MG63 (cell line): ENCODE measurements at regions not wholly inside any gene's neighbourhood (a gene's known extent, or its start where the extent isn't known, plus 50 kb on each side); places are given as distances from the start of the nearest gene placed in this dataset.

Experiments
- DNase-seq: peaks from one replicate; pipeline ENCODE4 v3.0.0-alpha.2; 2020
- H3K27me3 ChIP-seq: fragments of 250-450 bp; sonication (Bioruptor Pico); 2 replicates; pipeline ENCODE4 v1.5.1; 2020; ENCODE audit warnings: mild to moderate bottlenecking, moderate library complexity
- H3K36me3 ChIP-seq: fragments of 250-450 bp; sonication (Bioruptor Pico); 2 replicates; pipeline ENCODE4 v1.5.1; 2020; ENCODE audit warnings: mild to moderate bottlenecking, moderate library complexity
- H3K4me3 ChIP-seq: fragments of 250-450 bp; sonication (Bioruptor Pico); 2 replicates; pipeline ENCODE4 v1.5.1; 2020; ENCODE audit warnings: mild to moderate bottlenecking, moderate library complexity
- H3K9me3 ChIP-seq: fragments of 250-450 bp; sonication (Bioruptor Pico); 2 replicates; pipeline ENCODE4 v1.5.1; 2020; ENCODE audit warnings: mild to moderate bottlenecking, moderate library complexity

DNA sequence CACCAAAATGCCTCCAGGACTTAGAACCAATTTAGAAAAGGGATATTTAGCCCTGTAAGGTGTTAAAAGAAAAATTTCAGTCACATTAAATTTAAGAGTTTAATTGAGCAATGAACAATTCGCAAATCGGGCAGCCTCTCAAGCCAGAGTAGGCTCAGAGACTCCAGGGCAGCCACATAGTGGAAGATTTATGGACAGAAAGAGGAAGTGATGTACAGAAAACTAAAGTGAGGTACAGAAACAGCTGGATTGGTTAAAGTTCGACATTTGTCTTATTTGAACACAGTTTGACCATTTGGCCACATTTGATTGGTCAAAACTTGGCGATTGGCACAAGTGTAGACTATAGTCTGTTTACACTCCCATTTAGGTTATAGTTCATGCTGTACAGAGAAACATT lies 525.9 kb upstream of the ZNF608 start:
- H3K27me3 ChIP-seq, result no peaks in the 10 kb centered on the region
- H3K4me3 ChIP-seq, result no peak overlapping the region
- H3K36me3 ChIP-seq, result no peaks in the 10 kb centered on the region
- DNase-seq, result no peak
- no peaks in the 10 kb centered on the region for H3K9me3 ChIP-seq

DNA sequence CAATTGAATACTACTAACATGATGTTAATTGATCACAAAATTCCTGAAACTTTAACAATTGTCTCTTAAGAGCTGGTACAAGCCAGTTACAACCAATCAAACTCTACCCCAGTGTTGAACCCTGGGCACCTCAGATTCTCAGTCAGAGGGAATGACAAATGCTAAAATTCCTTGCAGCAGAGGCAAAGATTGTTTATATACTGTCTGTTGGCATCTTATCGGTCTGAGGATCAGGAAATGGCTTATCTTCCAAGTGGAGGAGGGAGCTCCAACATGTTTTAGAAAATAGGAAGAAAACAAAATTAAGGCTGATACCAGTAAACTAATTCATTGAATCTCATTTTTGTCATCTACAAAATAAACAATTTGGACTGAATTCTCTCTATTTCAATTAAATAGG lies 527.8 kb upstream of the ZNF608 start:
- no peak overlapping the region for H3K4me3 ChIP-seq
- no peak for DNase-seq
- H3K36me3 ChIP-seq, result no peaks in the 10 kb centered on the region

DNA sequence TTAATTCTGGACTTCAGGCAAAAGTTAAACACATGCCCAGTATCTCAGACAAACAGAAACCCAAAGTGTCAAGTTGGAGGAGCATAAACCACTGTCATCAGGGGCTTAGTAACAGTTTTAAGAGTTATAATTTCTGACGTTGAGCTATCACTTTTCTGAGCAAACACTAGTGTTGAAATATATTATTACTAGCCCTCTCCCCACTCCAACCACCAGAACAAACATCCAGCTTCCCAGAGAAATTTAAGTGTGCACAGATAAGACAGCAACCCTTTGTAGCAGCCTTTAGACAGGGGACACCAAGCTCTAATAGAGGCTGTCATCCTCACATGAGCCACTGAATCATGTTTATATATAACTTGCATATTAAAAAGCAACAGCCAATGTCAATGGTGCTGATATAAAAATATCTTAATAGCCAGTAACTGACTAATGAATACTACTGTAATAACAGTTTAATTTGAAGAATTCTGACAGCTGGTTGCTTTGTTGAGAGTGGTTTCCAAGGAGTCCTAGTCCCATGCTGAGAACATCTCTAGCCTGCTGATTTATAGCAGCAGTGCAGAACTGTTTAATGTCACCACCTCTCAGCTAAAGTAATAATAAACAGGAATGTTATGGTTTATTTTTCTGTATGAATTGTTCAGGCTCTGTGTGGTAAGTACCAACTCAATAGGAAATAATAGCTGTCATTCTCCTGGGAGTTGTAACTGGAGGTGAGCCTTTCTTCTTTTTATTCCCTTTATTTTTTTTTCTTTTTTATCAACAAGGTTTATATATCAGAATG lies 528.7 kb upstream of the ZNF608 start:
- peak; percentile 12 for DNase-seq
- Histone ChIP-seq H3K4me3 (no peak overlapping the region), H3K9me3 (no peaks in the 10 kb centered on the region), H3K36me3 (no peaks in the 10 kb centered on the region), H3K27me3 (no peaks in the 10 kb centered on the region)

More for the DNA sequence above, 527.8 kb upstream of the ZNF608 start:
- no peaks in the 10 kb centered on the region for H3K9me3 ChIP-seq
- no peaks in the 10 kb centered on the region for H3K27me3 ChIP-seq

DNA sequence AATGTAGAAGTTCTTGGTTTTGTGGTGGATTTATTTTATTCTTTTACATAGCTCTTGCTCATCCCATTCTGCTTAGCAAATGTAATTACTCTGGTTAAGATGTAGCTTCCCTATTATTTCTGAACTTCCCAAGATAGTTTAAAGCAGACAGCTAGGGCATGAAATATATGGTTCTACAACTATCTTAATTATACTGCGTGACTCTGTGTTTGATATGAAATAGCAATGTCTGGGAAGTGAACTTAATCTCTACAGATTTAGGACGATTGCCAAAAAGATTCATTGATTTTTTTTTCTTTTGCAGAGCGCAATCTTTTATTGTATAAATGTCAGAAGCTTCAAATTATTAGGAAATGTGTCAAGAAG lies 529.3 kb upstream of the ZNF608 start:
- Histone ChIP-seq H3K9me3 (no peaks in the 10 kb centered on the region), H3K27me3 (no peaks in the 10 kb centered on the region), H3K36me3 (no peaks in the 10 kb centered on the region), H3K4me3 (no peak overlapping the region)
- DNase-seq, result no peak

DNA sequence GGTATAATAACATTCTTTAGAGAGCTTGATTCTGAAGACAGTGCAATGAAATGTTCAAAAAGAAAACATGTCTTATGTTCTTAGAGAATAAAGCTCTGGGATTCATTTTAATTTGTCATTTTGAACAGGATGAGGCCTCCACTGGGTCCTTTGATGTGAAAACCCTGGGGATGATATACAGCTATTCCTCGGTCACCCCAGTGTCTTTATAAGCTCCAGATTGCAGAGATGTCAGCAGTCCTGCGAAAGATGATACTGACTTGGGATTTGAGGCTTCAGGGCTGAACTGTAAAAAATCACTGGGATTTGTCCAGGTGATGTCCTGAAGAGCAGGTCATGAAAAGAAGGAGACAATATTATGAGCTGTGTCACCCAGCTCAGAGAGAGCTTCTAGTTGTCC lies 529.7 kb upstream of the ZNF608 start:
- Histone ChIP-seq H3K36me3 (no peaks in the 10 kb centered on the region), H3K9me3 (no peaks in the 10 kb centered on the region), H3K27me3 (no peaks in the 10 kb centered on the region), H3K4me3 (no peak overlapping the region)
- DNase-seq, result no peak

DNA sequence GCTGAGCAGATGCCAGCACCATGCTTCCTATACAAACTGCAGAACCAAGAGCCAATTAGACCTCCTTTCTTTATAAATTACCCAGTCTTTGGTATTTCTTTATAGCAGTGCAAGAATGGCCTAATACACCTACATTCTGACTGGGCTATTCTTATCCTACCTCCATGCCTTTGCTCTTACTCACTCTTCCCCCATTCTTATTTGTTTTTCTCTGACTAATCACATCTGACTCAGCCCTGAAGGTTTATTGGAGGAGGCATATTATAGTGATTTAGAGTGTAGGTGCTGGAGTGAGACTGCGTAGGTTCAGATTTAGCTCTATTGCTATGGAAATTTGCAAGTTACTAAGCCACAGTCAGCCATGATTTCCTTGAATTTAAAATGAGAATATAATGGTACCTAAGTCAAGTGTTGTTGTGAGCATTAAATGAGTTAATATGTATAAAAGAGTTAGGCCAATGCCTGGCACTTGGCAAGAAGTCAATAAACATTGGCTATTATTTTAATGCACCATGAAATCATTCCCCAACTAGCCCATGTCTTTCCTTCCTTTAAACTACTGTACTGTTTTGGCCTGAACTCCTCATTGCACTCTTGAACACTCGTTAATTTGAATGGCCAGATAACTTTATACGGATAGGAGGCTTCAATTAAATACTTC lies 531.2 kb upstream of the ZNF608 start:
- Histone ChIP-seq H3K27me3 (no peaks in the 10 kb centered on the region), H3K36me3 (no peaks in the 10 kb centered on the region), H3K4me3 (no peak overlapping the region), H3K9me3 (no peaks in the 10 kb centered on the region)
- peak; percentile 11 for DNase-seq

DNA sequence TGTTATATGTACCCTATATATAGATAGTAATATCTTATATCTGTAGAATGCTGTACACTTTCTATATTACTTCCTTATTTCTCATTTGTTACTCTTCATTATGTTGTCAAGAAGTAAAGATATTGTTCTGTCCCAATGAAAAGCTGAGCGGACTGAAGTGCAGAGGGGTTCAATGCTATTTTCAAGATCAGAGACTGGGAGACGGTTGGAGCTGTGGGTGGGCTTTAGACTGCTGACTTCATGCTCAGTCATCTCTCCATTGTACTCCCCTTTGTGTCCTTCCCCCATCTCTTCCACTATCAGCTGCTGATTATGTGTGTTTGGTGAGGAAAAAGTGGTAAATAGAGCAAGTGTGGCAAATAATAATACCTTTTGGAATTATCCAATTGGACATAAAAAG lies 532.3 kb upstream of the ZNF608 start:
- Histone ChIP-seq H3K27me3 (no peaks in the 10 kb centered on the region), H3K9me3 (no peaks in the 10 kb centered on the region), H3K4me3 (no peak overlapping the region), H3K36me3 (no peaks in the 10 kb centered on the region)
- no peak for DNase-seq

DNA sequence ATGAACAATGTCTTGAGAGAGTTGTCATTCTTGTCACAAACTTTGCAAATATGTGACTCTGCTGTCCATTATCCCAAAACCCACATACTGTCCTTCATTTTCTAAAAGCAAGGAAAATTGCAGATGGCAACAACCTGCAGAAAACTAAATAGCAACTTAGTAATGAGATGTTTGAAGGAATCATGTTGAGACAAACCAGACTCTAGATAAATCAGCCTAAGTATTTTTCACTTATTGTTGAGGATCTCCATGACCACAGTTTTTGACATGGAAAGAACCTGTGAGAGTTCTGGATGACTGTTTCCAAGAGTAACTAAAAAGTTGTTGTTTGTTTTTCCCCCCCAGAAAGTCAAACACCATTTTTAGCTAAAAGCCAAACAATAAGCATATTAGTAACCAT lies 535.2 kb upstream of the ZNF608 start:
- Histone ChIP-seq H3K9me3 (no peaks in the 10 kb centered on the region), H3K36me3 (no peaks in the 10 kb centered on the region), H3K4me3 (no peak overlapping the region), H3K27me3 (no peaks in the 10 kb centered on the region)
- no peak for DNase-seq

DNA sequence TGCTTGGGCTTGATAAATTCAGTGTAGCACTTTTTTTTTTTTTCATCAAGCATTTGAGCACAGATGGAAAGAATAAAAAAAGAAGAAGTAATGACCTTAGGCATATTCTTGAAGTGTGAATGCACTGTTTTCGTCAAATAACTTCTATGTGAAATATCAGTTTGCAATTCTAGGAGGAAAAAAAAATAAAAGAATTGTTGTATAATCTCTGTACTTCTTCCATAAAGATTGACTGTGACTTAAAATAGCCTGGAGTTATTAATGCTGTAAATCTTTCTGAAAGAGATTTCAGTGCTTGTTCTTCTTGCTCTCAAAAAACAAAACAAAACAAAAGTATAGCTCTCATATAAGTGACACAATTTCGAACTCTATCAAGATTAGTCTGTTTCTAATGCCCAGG lies 536.9 kb upstream of the ZNF608 start:
- Histone ChIP-seq H3K36me3 (no peaks in the 10 kb centered on the region), H3K27me3 (no peaks in the 10 kb centered on the region), H3K4me3 (no peak overlapping the region), H3K9me3 (no peaks in the 10 kb centered on the region)
- DNase-seq, result no peak

DNA sequence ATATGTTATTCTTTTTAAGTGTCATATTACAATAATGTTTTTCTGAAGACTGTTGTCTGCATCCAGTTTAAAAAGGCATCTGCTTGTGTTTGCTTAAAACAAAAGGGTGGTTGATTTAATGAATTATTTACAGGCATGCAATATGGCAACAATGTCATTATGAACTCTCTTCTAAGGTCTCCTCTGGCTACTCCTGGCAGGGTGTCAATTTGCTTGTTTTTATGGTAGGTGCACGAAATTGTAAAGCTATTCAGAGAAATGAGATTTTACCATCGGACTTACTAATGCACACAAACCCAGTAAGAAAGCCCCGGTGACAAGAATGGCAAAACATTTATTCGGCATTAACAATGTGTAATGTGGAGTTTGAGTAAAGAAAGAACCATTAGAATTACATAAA lies 539.8 kb upstream of the ZNF608 start:
- Histone ChIP-seq H3K36me3 (no peaks in the 10 kb centered on the region), H3K9me3 (no peaks in the 10 kb centered on the region), H3K4me3 (no peak overlapping the region), H3K27me3 (no peaks in the 10 kb centered on the region)
- no peak for DNase-seq

DNA sequence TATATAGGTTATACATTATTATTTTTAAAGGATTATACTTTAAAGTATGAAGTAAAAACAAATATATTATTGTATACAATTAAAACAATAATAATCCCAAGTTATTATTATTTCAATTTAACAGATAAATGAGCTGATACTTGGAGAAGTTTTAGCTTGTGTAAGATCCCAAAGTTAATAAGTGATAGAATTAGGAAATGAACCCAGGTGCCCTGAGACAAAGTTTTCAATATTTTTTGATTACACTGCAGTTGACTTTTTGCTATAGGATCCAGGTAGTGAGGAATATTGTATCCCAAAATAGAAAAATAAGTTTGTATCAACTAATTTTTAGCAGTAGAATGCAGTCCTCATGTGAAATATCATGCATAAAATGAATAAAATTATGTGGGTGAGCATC lies 543.2 kb upstream of the ZNF608 start:
- DNase-seq, result no peak
- Histone ChIP-seq H3K9me3 (no peaks in the 10 kb centered on the region), H3K36me3 (no peaks in the 10 kb centered on the region), H3K27me3 (no peaks in the 10 kb centered on the region), H3K4me3 (no peak overlapping the region)

DNA sequence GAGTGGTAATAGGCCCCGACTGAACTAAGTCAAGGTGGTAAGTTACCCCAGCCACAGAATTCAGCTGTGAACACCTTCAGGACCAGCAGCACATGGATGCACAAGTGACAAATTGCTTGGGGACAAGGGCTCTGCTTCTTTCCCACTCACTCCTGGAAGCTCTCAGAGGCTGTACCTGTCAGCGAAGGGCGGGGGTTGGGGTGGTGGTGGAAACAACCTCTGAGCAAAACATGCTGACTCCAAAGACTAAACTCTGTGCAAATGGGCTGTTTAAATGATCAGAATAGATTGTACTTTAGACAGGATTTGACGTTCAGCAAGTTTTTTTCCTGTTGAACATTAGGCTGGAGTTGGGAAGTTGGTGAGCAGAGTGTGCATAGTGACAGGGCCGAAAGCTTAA lies 544.5 kb upstream of the ZNF608 start:
- Histone ChIP-seq H3K27me3 (no peaks in the 10 kb centered on the region), H3K36me3 (no peaks in the 10 kb centered on the region), H3K9me3 (no peaks in the 10 kb centered on the region), H3K4me3 (no peak overlapping the region)
- DNase-seq, result no peak

DNA sequence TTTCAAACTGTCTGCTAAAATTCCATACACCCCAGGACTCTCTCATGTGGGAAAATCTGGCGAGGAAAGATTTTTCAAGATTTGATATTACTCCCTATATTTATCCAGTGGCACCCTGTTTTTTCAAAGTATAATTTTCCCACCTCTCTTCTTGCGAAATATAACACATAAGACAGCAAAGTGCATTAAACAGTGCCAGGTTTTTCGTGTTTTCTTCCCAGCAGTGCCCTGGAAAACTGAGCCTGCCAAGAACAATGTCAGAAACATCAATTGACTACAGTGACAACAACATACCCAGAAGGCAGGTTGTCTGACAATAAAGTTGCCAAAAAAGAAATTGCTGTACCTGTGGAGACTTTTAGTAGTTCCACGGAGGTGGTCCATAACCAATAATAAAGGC lies 545.0 kb upstream of the ZNF608 start:
- Histone ChIP-seq H3K36me3 (no peaks in the 10 kb centered on the region), H3K9me3 (no peaks in the 10 kb centered on the region), H3K4me3 (no peak overlapping the region), H3K27me3 (no peaks in the 10 kb centered on the region)
- no peak for DNase-seq

DNA sequence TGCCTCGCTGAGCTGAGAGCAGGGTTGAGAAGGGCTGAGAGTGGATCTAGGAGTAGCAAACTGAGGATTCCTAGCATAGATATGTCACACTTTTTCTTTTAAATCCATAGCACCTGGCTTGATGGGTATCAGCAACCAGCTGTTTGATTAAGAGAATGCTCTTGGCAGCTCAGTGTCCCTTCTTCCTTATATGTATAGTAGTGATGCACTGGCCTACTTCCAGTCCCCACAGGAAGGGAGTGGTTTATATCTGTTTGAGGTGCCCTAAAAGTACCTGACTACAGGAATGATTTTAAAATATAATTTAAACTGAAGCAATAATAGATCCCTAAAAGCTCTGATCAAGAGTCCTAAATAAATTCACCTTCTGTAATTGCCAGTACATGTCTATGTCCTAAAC lies 546.8 kb upstream of the ZNF608 start:
- Histone ChIP-seq H3K4me3 (no peak overlapping the region), H3K27me3 (no peaks in the 10 kb centered on the region), H3K36me3 (no peaks in the 10 kb centered on the region), H3K9me3 (no peaks in the 10 kb centered on the region)
- no peak for DNase-seq

DNA sequence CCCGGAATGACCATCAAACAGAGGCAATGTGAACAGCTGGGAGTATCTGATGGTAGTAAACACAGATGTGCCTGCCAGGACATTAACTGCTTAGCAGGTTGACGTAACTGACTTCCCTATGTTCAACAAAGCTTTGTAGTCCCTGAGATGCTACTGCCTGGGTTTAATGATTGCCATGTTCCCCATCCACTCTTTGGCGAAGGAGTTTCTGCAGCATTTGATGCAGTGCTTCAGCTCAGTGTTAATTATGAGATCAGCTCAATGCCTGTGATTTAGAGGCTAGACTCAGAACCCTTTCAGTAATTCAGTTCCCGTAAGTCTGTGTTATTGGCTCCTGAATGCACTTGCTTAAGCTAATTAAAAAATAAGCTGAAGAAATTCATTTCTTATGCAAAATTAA lies 547.3 kb upstream of the ZNF608 start:
- H3K9me3 ChIP-seq, result no peaks in the 10 kb centered on the region
- no peaks in the 10 kb centered on the region for H3K36me3 ChIP-seq
- DNase-seq, result no peak
- no peak overlapping the region for H3K4me3 ChIP-seq
- no peaks in the 10 kb centered on the region for H3K27me3 ChIP-seq

DNA sequence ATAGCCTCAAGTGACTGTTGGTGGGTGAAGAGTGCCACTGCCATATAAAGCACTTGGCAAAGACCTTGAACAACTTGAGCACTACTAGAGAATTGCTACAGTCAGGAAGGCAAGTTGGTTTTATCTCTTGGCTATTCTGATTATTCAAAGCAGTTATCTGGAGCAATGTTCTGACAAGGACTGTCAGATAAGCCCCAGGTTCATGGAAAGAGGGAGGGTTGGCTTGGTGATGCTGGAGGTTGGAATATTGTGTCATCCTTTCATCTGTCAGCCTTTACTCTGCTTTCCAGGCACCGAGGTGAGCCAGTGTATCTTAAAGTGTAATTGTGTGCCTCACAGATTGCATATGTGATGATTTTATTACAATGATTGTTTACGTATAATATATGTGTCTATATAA lies 548.4 kb upstream of the ZNF608 start:
- no peaks in the 10 kb centered on the region for H3K9me3 ChIP-seq
- H3K4me3 ChIP-seq, result no peak overlapping the region
- no peak for DNase-seq
- no peaks in the 10 kb centered on the region for H3K36me3 ChIP-seq
- H3K27me3 ChIP-seq, result no peaks in the 10 kb centered on the region

DNA sequence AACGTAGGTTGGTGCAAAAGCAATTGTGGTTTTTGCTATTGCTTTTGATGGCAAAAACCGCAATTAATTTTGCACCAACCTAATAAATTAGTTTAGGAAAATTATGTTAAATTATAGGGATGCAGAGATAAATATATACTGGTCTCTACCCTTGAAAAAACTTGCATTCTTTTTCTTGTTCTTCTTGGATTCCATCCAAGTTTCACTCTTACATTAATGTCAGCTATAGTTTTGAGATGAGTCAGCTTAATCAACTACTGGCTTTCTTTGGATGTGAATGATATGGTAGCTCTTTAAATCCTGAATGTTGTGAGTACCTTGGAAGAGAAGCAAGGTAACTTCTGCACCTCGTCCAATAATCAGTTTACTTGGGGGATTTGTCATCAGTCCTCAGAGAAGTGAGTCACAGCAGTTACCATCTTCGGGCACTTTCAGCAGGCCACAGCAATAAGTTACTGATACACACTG lies 549.0 kb upstream of the ZNF608 start:
- Histone ChIP-seq H3K9me3 (no peaks in the 10 kb centered on the region), H3K27me3 (no peaks in the 10 kb centered on the region), H3K36me3 (no peaks in the 10 kb centered on the region), H3K4me3 (no peak overlapping the region)
- DNase-seq, result peak; percentile 13

DNA sequence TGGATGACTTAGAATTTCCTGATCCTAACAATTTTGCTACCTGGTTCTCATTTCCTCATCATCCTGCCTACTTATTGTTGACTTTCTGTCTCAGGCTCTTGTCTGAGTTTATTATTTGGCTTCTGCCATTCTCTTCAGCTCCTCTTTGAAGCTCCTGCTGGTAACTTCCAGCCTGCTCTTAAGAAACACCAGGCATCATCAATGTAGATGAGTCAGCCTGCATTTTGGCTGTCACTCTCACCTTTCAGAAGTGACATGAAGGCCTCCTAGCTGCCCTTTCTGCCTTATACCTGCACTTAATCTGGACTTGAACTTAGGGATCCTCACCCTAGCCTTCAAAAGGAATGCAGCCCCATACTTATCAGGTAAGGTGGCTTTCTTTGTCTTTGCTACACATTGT lies 551.8 kb upstream of the ZNF608 start:
- Histone ChIP-seq H3K4me3 (no peak overlapping the region), H3K9me3 (no peaks in the 10 kb centered on the region), H3K27me3 (no peaks in the 10 kb centered on the region), H3K36me3 (no peaks in the 10 kb centered on the region)
- peak; percentile 37 for DNase-seq
